Peyer's patch (tissue), 4 donors: ENCODE measurements at regions not wholly inside any gene's neighbourhood (a gene's known extent, or its start where the extent isn't known, plus 50 kb on each side); places are given as distances from the start of the nearest gene placed in this dataset.

Source experiments
- CTCF ChIP-seq, 6 experiments: fragments of 450-650 bp in 4 of 6; fragments of 200-600 bp in 2 of 6; sonication (generic) in 1 of 6; IDR thresholded peaks; one replicate each; pipeline ENCODE4 v1.5.1; 2017 to 2019; ENCODE audit warnings: antibody characterized with exemption in 6 of 6, mild to moderate bottlenecking in 3 of 6, moderate library complexity in 1 of 6
- POLR2A ChIP-seq, 2 donors: fragments of 450-650 bp; IDR thresholded peaks; one replicate each; pipeline ENCODE4 v1.5.1; 2017; ENCODE audit warnings: antibody characterized with exemption in 2 of 2, mild to moderate bottlenecking in 2 of 2, moderate library complexity in 2 of 2

- TF ChIP-seq CTCF (IDR thresholded peaks at IDR 0.05) (no peak), POLR2A (IDR thresholded peaks at IDR 0.05) (no peak)
These were observed 785.2 kb downstream of the DIPK2A start for GRCh38 chr3:144756704-144757440.
